Upper lobe of left lung (tissue), 6 donors: ENCODE measurements at regions not wholly inside any gene's neighbourhood (a gene's known extent, or its start where the extent isn't known, plus 50 kb on each side); places are given as distances from the start of the nearest gene placed in this dataset.

Experiments used
- ATAC-seq, 2 donors: fragments of 200-7000 bp; cut with Tn5 transposase; one replicate each; pipeline ENCODE4 v1.9.1; 2022; ENCODE audit warnings: mild to moderate bottlenecking in 2 of 2, moderate library complexity in 2 of 2; ENCODE audit not compliant: low FRiP score in 2 of 2
- DNase-seq, 2 donors: peaks; one replicate each; pipeline ENCODE4 v3.0.0-alpha.2; 2019 to 2020
- H3K27ac ChIP-seq, 4 donors: fragments of 200-600 bp; sonication (generic); one replicate each; pipeline ENCODE4 v1.5.1; 2016 to 2019
- H3K27me3 ChIP-seq, 4 donors: fragments of 200-600 bp; sonication (generic); one replicate each; pipeline ENCODE4 v1.5.1; 2017 to 2019
- H3K36me3 ChIP-seq, 4 donors: fragments of 200-600 bp; sonication (generic); one replicate each; pipeline ENCODE4 v1.5.1; 2016 to 2019
- H3K4me1 ChIP-seq, 4 donors: fragments of 200-600 bp; sonication (generic); one replicate each; pipeline ENCODE4 v1.5.1; 2018 to 2019
- H3K4me3 ChIP-seq, 4 donors: fragments of 200-600 bp; sonication (generic); one replicate each; pipeline ENCODE4 v1.5.1; 2017 to 2019; ENCODE audit warnings: mild to moderate bottlenecking in 2 of 4, moderate library complexity in 1 of 4
- H3K9me3 ChIP-seq, 4 donors: fragments of 200-600 bp; sonication (generic); one replicate each; pipeline ENCODE4 v1.5.1; 2018 to 2019
- EP300 ChIP-seq, 4 donors: sonication (generic); formaldehyde crosslinking; IDR thresholded peaks; one replicate each; pipeline ENCODE4 v1.5.1; 2017; ENCODE audit warnings: antibody characterized with exemption in 4 of 4, control low read depth in 2 of 4
- POLR2A ChIP-seq, 4 donors: fragments of 450-650 bp; IDR thresholded peaks; one replicate each; pipeline ENCODE4 v1.5.1; 2016 to 2017; ENCODE audit warnings: antibody characterized with exemption in 4 of 4, mild to moderate bottlenecking in 2 of 4
- POLR2AphosphoS5 ChIP-seq, 2 donors: sonication (generic); formaldehyde crosslinking; IDR thresholded peaks; one replicate each; pipeline ENCODE4 v1.5.1; 2017; ENCODE audit warnings: antibody characterized with exemption in 2 of 2
- WGBS, 2 donors: methylation state at CpG; one replicate each; pipeline ENCODE4 v1.1.5; 2017 to 2018; 5-methylcytosine and 5-hydroxymethylcytosine counted together
- TF ChIP-seq, protein P1 (sequence below), 6 experiments: fragments of 450-650 bp in 4 of 6; fragments of 200-600 bp in 2 of 6; sonication (generic) in 2 of 6; IDR thresholded peaks; one replicate each; pipeline ENCODE4 v1.5.1; 2016 to 2019; ENCODE audit warnings: antibody characterized with exemption in 6 of 6
- donor health status: DM: no; HTN: no; CAD: no; lungs with moderate emphysema.
- donor health status: DM: no; HTN: yes; CAD: no; lungs with severe emphysema.

DNA sequence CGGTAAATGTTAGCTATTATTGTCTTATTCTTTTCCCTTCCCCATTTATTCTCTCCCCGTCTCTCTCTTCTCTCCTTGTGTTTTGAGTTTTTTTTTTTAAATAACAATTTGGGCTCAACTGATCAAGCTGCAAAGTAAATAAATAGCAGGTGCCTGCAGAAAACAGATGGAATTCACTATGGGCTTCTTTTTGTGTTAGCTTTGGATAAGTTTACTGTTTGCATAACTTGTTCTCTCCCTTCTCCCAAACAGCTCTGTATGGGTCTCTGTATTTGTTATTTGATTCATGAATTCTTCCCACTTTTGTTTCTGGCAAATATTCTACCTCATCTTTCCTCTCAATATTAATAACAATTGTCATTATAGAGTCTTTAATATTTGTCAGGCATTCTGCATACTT lies 111.8 kb upstream of the ASTN2 start:
- TF ChIP-seq POLR2A (IDR thresholded peaks at IDR 0.05) (no peak), EP300 (IDR thresholded peaks at IDR 0.05) (no peak), POLR2AphosphoS5 (IDR thresholded peaks at IDR 0.05) (no peak)
- TF ChIP-seq, protein P1, sequence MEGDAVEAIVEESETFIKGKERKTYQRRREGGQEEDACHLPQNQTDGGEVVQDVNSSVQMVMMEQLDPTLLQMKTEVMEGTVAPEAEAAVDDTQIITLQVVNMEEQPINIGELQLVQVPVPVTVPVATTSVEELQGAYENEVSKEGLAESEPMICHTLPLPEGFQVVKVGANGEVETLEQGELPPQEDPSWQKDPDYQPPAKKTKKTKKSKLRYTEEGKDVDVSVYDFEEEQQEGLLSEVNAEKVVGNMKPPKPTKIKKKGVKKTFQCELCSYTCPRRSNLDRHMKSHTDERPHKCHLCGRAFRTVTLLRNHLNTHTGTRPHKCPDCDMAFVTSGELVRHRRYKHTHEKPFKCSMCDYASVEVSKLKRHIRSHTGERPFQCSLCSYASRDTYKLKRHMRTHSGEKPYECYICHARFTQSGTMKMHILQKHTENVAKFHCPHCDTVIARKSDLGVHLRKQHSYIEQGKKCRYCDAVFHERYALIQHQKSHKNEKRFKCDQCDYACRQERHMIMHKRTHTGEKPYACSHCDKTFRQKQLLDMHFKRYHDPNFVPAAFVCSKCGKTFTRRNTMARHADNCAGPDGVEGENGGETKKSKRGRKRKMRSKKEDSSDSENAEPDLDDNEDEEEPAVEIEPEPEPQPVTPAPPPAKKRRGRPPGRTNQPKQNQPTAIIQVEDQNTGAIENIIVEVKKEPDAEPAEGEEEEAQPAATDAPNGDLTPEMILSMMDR (IDR thresholded peaks at IDR 0.05) = no peak
- no peak for DNase-seq
- H3K36me3 ChIP-seq = no peaks in the 10 kb centered on the region
- H3K9me3 ChIP-seq = no peaks in the 10 kb centered on the region
- ATAC-seq = no peak
- no peaks in the 10 kb centered on the region for H3K4me1 ChIP-seq
- 56 to 69% methylated on average over 2 of the region's 2 CpGs for WGBS, 2 donors
- no peaks in the 10 kb centered on the region for H3K27me3 ChIP-seq
- no peak overlapping the region for H3K4me3 ChIP-seq
- H3K27ac ChIP-seq = no peak overlapping the region

DNA sequence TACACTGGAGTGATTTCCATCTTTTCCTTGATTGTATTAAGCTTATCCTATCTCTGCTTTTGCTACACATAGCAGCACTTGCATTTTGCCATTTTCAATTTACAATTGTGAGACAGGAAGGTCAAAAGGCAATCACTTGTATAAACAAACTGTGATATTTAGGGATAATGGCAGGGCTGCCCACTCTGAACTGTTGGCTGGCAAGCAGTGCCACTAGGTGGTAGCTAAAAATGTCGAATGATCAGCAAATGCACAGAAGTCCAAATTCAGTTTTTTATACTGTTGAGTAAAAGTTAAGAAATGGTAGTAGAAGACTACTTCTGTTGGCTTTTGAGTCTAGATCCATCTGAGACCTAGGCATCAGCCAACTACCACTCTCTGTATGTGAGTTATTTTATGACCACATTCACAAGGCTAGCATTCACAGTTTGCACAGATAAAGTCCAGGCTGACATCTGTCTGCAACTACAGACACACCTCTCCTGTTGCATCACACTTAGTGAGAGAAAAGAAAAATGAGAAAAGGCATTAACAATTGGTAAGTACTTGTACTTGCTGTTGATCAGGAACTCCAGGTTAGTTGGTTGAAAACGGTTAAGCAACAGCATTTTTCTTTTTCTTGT lies 108.8 kb upstream of the ASTN2 start:
- no peaks in the 10 kb centered on the region for H3K27me3 ChIP-seq
- DNase-seq (no peak), ATAC-seq (no peak)
- no peaks in the 10 kb centered on the region for H3K4me1 ChIP-seq
- no peak overlapping the region for H3K4me3 ChIP-seq
- H3K27ac ChIP-seq = no peak overlapping the region
- WGBS, 2 donors = 60 to 79% methylated on average over 2 of the region's 2 CpGs
- no peak for TF ChIP-seq EP300 (IDR thresholded peaks at IDR 0.05)
- TF ChIP-seq POLR2AphosphoS5 (IDR thresholded peaks at IDR 0.05) = no peak
- TF ChIP-seq, protein P1 (IDR thresholded peaks at IDR 0.05) = no peak
- no peak for TF ChIP-seq POLR2A (IDR thresholded peaks at IDR 0.05)
- no peaks in the 10 kb centered on the region for H3K36me3 ChIP-seq
- H3K9me3 ChIP-seq = no peaks in the 10 kb centered on the region

DNA sequence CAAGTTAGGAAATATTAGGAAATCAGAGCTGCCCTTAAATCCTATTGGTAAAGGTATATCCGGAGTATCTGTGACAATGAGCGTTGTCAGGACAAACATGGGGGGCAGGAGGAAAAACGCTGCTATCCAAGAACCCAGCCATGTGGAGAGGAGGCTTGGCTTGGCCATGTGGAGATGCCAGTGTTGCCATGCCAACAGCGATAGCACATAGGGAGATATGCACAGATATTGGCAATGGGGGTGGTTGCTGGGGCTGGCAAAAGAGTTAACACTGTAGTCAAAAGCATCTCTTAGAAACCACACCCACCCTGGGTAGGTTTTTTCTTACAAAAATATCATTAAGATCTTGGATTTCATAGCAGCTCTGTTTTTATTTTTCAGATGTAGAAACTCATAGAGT lies 106.4 kb upstream of the ASTN2 start:
- no peaks in the 10 kb centered on the region for H3K9me3 ChIP-seq
- H3K27ac ChIP-seq = no peak overlapping the region
- ATAC-seq (no peak), DNase-seq (no peak)
- H3K4me1 ChIP-seq = no peaks in the 10 kb centered on the region
- no peaks in the 10 kb centered on the region for H3K36me3 ChIP-seq
- 72 to 87% methylated on average over 4 of the region's 4 CpGs for WGBS, 2 donors
- TF ChIP-seq, protein P1 (IDR thresholded peaks at IDR 0.05) = no peak
- no peak for TF ChIP-seq EP300 (IDR thresholded peaks at IDR 0.05)
- TF ChIP-seq POLR2AphosphoS5 (IDR thresholded peaks at IDR 0.05) = no peak
- no peak for TF ChIP-seq POLR2A (IDR thresholded peaks at IDR 0.05)
- H3K4me3 ChIP-seq = no peak overlapping the region
- H3K27me3 ChIP-seq = no peaks in the 10 kb centered on the region

DNA sequence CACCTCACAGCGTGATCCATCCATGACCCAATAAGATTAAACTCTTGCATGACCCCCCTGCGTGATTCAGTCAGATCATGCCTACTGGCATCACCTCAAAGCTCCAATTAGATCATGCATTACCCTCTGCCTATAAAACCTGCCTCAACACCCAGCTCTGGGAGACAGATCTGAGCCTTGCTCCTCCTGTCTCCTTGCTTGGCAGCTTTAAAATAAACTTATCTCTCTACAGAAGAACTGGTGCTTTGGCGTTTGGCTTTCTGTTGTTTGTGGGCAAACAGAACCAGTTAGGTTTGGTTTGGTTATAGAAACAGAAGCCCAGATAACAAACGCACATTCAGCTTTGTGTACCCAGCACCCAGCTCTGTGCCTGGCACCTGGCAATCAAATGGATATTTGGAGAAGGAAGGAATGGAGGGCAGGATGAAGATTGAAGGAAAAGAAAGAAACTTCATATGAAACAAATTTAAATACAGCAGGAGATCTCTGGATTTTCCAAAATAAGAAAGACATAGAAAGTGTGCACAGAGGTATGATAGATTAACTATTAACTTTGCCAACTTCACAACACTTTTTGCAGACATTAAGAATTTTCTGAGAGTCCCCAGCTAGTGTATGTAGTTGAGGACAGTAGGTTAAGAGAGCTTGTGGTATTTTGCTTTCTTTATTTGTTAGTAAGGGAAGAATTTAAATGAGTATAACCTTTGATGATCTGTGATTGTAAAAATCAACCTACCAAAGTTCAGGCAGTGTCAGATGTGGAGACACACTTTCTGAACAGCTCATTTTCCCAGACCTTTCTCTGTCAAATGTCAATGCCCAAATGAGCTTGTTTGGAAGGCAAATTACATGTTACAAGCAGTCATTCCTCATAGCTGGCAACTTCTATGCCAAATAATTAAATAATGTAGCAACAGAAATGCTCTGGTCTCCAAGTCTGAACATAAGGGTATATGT lies 102.1 kb upstream of the ASTN2 start:
- H3K36me3 ChIP-seq = no peaks in the 10 kb centered on the region
- no peak for TF ChIP-seq EP300 (IDR thresholded peaks at IDR 0.05)
- TF ChIP-seq, protein P1 (IDR thresholded peaks at IDR 0.05) = no peak
- TF ChIP-seq POLR2A (IDR thresholded peaks at IDR 0.05) = no peak
- TF ChIP-seq POLR2AphosphoS5 (IDR thresholded peaks at IDR 0.05) = no peak
- H3K27me3 ChIP-seq = no peaks in the 10 kb centered on the region
- no peak overlapping the region for H3K27ac ChIP-seq
- H3K4me3 ChIP-seq = no peak overlapping the region
- WGBS, 2 donors = 58 to 59% methylated on average over 4 of the region's 4 CpGs
- ATAC-seq = no peak
- no peak for DNase-seq
- H3K4me1 ChIP-seq = no peaks in the 10 kb centered on the region
- no peaks in the 10 kb centered on the region for H3K9me3 ChIP-seq
